ENCODE measurements at regions not wholly inside any gene's neighbourhood (a gene's known extent, or its start where the extent isn't known, plus 50 kb on each side); places are given as distances from the start of the nearest gene placed in this dataset.
"Not testable (repeated sequence)": the region's sequence is repeated elsewhere in the genome, so short reads cannot be mapped to it uniquely, and the experiment has no call there.

DNA sequence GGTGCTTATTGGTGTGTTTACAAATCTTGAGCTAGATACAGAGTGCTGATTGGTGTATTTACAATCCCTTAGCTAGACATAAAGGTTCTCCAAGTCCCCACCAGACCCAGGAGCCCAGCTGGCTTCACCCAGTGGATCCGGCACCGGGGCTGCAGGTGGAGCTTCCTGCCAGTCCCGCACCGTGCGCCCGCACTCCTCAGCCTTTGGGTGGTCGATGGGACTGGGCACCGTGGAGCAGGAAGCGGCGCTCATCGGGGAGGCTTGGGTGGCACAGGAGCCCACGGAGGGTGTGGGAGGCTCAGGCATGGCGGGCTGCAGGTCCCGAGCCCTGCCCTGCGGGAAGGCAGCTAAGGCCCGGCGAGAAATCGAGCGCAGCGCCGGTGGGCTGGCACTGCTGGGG is 313.5 kb upstream of the HTR2C start:
- not testable (repeated sequence) for TF ChIP-seq CSDC2 (CRISPR knock-in tag; IDR thresholded peaks at IDR 0.05); ZNF8 (CRISPR knock-in tag; IDR thresholded peaks at IDR 0.05); PATZ1 (CRISPR knock-in tag; IDR thresholded peaks at IDR 0.05; ENCODE audit: borderline replicate concordance); ZFP30 (CRISPR knock-in tag; IDR thresholded peaks at IDR 0.05); BACH2 (CRISPR knock-in tag; IDR thresholded peaks at IDR 0.05; ENCODE audit: borderline replicate concordance); ZFP3 (CRISPR knock-in tag; IDR thresholded peaks at IDR 0.05); RARB (CRISPR knock-in tag; IDR thresholded peaks at IDR 0.05); ISL1 (CRISPR knock-in tag; IDR thresholded peaks at IDR 0.05); POU6F1 (CRISPR knock-in tag; IDR thresholded peaks at IDR 0.05; ENCODE audit: borderline replicate concordance, low read depth); ARNTL (CRISPR knock-in tag; IDR thresholded peaks at IDR 0.05; ENCODE audit: borderline replicate concordance, low read depth); SNAI2 (CRISPR knock-in tag; IDR thresholded peaks at IDR 0.05)
- TF ChIP-seq, protein P1, sequence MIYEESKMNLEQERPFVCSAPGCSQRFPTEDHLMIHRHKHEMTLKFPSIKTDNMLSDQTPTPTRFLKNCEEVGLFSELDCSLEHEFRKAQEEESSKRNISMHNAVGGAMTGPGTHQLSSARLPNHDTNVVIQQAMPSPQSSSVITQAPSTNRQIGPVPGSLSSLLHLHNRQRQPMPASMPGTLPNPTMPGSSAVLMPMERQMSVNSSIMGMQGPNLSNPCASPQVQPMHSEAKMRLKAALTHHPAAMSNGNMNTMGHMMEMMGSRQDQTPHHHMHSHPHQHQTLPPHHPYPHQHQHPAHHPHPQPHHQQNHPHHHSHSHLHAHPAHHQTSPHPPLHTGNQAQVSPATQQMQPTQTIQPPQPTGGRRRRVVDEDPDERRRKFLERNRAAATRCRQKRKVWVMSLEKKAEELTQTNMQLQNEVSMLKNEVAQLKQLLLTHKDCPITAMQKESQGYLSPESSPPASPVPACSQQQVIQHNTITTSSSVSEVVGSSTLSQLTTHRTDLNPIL (CRISPR knock-in tag; IDR thresholded peaks at IDR 0.05; ENCODE audit: low read depth) = not testable (repeated sequence)

Measured in SK-N-SH treated with all-trans-retinoic acid at 6 μM for 48 hours (cell line).